HL-60 (cell line): ENCODE measurements at regions not wholly inside any gene's neighbourhood (a gene's known extent, or its start where the extent isn't known, plus 50 kb on each side); places are given as distances from the start of the nearest gene placed in this dataset.

Source experiments
- DNase-seq, 2 experiments: peaks; one replicate each; pipeline ENCODE4 v3.0.0-alpha.2; 2010 to 2020; ENCODE audit warnings: low read depth in 1 of 2, low spot score in 1 of 2
- H3K27ac ChIP-seq: fragments of 250-450 bp; sonication (Bioruptor Pico); replicated peaks from 2 replicates; pipeline ENCODE4 v1.5.1; 2020; ENCODE audit warnings: mild to moderate bottlenecking, moderate library complexity
- H3K27me3 ChIP-seq: fragments of 250-450 bp; sonication (Bioruptor Pico); 2 replicates; pipeline ENCODE4 v1.5.1; 2021; ENCODE audit warnings: mild to moderate bottlenecking, moderate library complexity; ENCODE audit not compliant: insufficient read depth, poor library complexity, severe bottlenecking
- H3K4me3 ChIP-seq: replicated peaks from 2 replicates; pipeline ENCODE4 v1.5.1; 2011; ENCODE audit warnings: mild to moderate bottlenecking, control low read depth, low read length; ENCODE audit not compliant: insufficient read depth
- GABPA ChIP-seq: IDR thresholded peaks from 2 replicates; pipeline ENCODE4 v1.6.1; 2012; ENCODE audit warnings: low read depth
- POLR2AphosphoS5 ChIP-seq: IDR thresholded peaks from 2 replicates; pipeline ENCODE4 v1.6.1; 2012; ENCODE audit warnings: low read depth
- REST ChIP-seq: IDR thresholded peaks from 2 replicates; pipeline ENCODE4 v1.6.1; 2012; ENCODE audit warnings: low read depth; ENCODE audit not compliant: insufficient replicate concordance
- SPI1 ChIP-seq: IDR thresholded peaks from 2 replicates; pipeline ENCODE4 v1.6.1; 2012; ENCODE audit warnings: low read depth, mild to moderate bottlenecking, borderline replicate concordance
- TF ChIP-seq, protein P1 (sequence below): IDR thresholded peaks from one replicate; pipeline ENCODE4 v1.5.1; 2011; ENCODE audit warnings: low read length, control low read depth, inconsistent platforms; ENCODE audit not compliant: insufficient read depth

- no peak overlapping the region for H3K4me3 ChIP-seq
- DNase-seq = no peak
- TF ChIP-seq REST (no peak), POLR2AphosphoS5 (no peak), GABPA (no peak), SPI1 (no peak)
- TF ChIP-seq, protein P1, sequence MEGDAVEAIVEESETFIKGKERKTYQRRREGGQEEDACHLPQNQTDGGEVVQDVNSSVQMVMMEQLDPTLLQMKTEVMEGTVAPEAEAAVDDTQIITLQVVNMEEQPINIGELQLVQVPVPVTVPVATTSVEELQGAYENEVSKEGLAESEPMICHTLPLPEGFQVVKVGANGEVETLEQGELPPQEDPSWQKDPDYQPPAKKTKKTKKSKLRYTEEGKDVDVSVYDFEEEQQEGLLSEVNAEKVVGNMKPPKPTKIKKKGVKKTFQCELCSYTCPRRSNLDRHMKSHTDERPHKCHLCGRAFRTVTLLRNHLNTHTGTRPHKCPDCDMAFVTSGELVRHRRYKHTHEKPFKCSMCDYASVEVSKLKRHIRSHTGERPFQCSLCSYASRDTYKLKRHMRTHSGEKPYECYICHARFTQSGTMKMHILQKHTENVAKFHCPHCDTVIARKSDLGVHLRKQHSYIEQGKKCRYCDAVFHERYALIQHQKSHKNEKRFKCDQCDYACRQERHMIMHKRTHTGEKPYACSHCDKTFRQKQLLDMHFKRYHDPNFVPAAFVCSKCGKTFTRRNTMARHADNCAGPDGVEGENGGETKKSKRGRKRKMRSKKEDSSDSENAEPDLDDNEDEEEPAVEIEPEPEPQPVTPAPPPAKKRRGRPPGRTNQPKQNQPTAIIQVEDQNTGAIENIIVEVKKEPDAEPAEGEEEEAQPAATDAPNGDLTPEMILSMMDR = no peak
- H3K27ac ChIP-seq = no peak overlapping the region
- peaks cover 10% of the 10 kb centered on the region for H3K27me3 ChIP-seq
Measured at GRCh38 chr16:52770828-52771227, 223.9 kb upstream of the TOX3 start.

DNA sequence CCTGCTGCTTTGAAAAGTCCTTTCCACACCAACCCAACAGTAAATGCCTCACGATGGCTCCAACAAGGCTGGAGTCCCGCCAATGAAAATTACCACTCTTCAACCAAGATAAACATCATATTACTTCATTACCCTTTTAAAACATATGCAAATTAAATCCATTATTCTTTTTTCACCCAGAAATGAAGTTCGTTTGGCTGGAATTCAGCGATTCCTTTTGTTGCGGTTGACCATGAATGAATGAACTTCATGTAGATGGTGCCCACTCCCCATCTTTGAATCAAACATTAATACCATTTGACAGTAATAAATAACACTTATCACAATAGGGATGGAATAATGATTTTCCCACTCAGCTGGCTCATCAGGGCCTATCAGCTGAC, 211.5 kb upstream of the TOX3 start:
- H3K27ac ChIP-seq = no peak overlapping the region
- no peaks in the 10 kb centered on the region for H3K27me3 ChIP-seq
- TF ChIP-seq POLR2AphosphoS5 = no peak
- TF ChIP-seq GABPA = no peak
- no peak for TF ChIP-seq REST
- no peak for TF ChIP-seq SPI1
- TF ChIP-seq, protein P1 = no peak

GRCh38 chr16:52757746-52758472, 211.0 kb upstream of the TOX3 start:
- DNase-seq = no peak
- no peak overlapping the region for H3K4me3 ChIP-seq
- TF ChIP-seq REST (no peak), SPI1 (no peak), GABPA (no peak), POLR2AphosphoS5 (no peak)
- TF ChIP-seq, protein P1 = no peak
- H3K27me3 ChIP-seq = no peaks in the 10 kb centered on the region
- no peak overlapping the region for H3K27ac ChIP-seq

More for the DNA sequence above, 211.5 kb upstream of the TOX3 start:
- no peak overlapping the region for H3K4me3 ChIP-seq
- DNase-seq = no peak
